Neuron (in vitro differentiated cells): ENCODE measurements at regions not wholly inside any gene's neighbourhood (a gene's known extent, or its start where the extent isn't known, plus 50 kb on each side); places are given as distances from the start of the nearest gene placed in this dataset.

Experiments used
- H2AFZ ChIP-seq: one replicate; pipeline ENCODE4 v1.6.1; 2013; ENCODE audit warnings: low read depth, mild to moderate bottlenecking, inconsistent platforms, low read length, moderate library complexity
- H3K27me3 ChIP-seq: one replicate; pipeline ENCODE4 v1.6.1; 2013; ENCODE audit warnings: low read length; ENCODE audit not compliant: insufficient read depth
- H3K36me3 ChIP-seq: one replicate; pipeline ENCODE4 v1.6.1; 2013; ENCODE audit warnings: low read length; ENCODE audit not compliant: insufficient read depth
- H3K4me1 ChIP-seq: one replicate; pipeline ENCODE4 v1.6.1; 2013; ENCODE audit warnings: low read length; ENCODE audit not compliant: insufficient read depth
- H3K4me3 ChIP-seq: 2 replicates; pipeline ENCODE4 v1.5.1; 2013; ENCODE audit warnings: mild to moderate bottlenecking, low read length, moderate library complexity
- H3K9me3 ChIP-seq: one replicate; pipeline ENCODE4 v1.6.1; 2013; ENCODE audit warnings: low read length

- Histone ChIP-seq H3K36me3 (no peaks in the 10 kb centered on the region), H2AFZ (peak overlapping the region; percentile 18), H3K4me3 (peak overlapping the region; percentile 43), H3K27me3 (no peaks in the 10 kb centered on the region), H3K4me1 (peaks cover 74% of the 10 kb centered on the region), H3K9me3 (no peaks in the 10 kb centered on the region)
Measured at GRCh38 chr16:73545290-73545689, 497.4 kb upstream of the ZFHX3 start.

- H3K9me3 ChIP-seq, result no peaks in the 10 kb centered on the region
- peak overlapping the region; percentile 43 for H3K4me3 ChIP-seq
- no peaks in the 10 kb centered on the region for H3K27me3 ChIP-seq
- peak overlapping the region; percentile 18 for H2AFZ ChIP-seq
- H3K36me3 ChIP-seq, result no peaks in the 10 kb centered on the region
- H3K4me1 ChIP-seq, result peaks cover 70% of the 10 kb centered on the region
Measured at GRCh38 chr16:73544826-73545225, 496.9 kb upstream of the ZFHX3 start.

GRCh38 chr16:73543970-73544599, 496.2 kb upstream of the ZFHX3 start:
- Histone ChIP-seq H3K9me3 (no peaks in the 10 kb centered on the region), H3K4me1 (peaks cover 63% of the 10 kb centered on the region), H2AFZ (peak overlapping the region; percentile 19), H3K36me3 (no peaks in the 10 kb centered on the region), H3K4me3 (peak overlapping the region; percentile 43), H3K27me3 (no peaks in the 10 kb centered on the region)

GRCh38 chr16:73543331-73543969, 495.5 kb upstream of the ZFHX3 start:
- Histone ChIP-seq H2AFZ (peak overlapping the region; percentile 19), H3K4me1 (peaks cover 56% of the 10 kb centered on the region), H3K4me3 (peak overlapping the region; percentile 43), H3K9me3 (no peaks in the 10 kb centered on the region), H3K27me3 (no peaks in the 10 kb centered on the region), H3K36me3 (no peaks in the 10 kb centered on the region)

- Histone ChIP-seq H3K27me3 (no peaks in the 10 kb centered on the region), H3K4me1 (peaks cover 51% of the 10 kb centered on the region), H3K4me3 (no peak overlapping the region), H3K9me3 (no peaks in the 10 kb centered on the region), H3K36me3 (no peaks in the 10 kb centered on the region), H2AFZ (peak overlapping the region; percentile 19)
Measured at GRCh38 chr16:73542885-73543284, 495.0 kb upstream of the ZFHX3 start.

GRCh38 chr16:73537921-73538320, 490.0 kb upstream of the ZFHX3 start:
- Histone ChIP-seq H2AFZ (no peak overlapping the region), H3K36me3 (no peaks in the 10 kb centered on the region)

GRCh38 chr16:73536931-73537330, 489.0 kb upstream of the ZFHX3 start:
- no peak overlapping the region for H2AFZ ChIP-seq
- H3K27me3 ChIP-seq, result no peaks in the 10 kb centered on the region
- no peaks in the 10 kb centered on the region for H3K4me1 ChIP-seq
- peaks cover 6% of the 10 kb centered on the region for H3K9me3 ChIP-seq
- no peak overlapping the region for H3K4me3 ChIP-seq
- H3K36me3 ChIP-seq, result no peaks in the 10 kb centered on the region

More at GRCh38 chr16:73537921-73538320, 490.0 kb upstream of the ZFHX3 start:
- no peaks in the 10 kb centered on the region for H3K27me3 ChIP-seq
- H3K4me1 ChIP-seq, result peaks cover 4% of the 10 kb centered on the region
- H3K4me3 ChIP-seq, result no peak overlapping the region
- H3K9me3 ChIP-seq, result peaks cover 6% of the 10 kb centered on the region

- Histone ChIP-seq H3K4me1 (no peaks in the 10 kb centered on the region), H3K36me3 (no peaks in the 10 kb centered on the region), H3K9me3 (peaks cover 6% of the 10 kb centered on the region), H2AFZ (no peak overlapping the region), H3K4me3 (no peak overlapping the region), H3K27me3 (no peaks in the 10 kb centered on the region)
Measured at GRCh38 chr16:73531021-73531420, 483.1 kb upstream of the ZFHX3 start.

GRCh38 chr16:73530529-73530928, 482.6 kb upstream of the ZFHX3 start:
- Histone ChIP-seq H2AFZ (no peak overlapping the region), H3K27me3 (no peaks in the 10 kb centered on the region), H3K9me3 (peaks cover 6% of the 10 kb centered on the region), H3K36me3 (no peaks in the 10 kb centered on the region), H3K4me1 (no peaks in the 10 kb centered on the region), H3K4me3 (no peak overlapping the region)

GRCh38 chr16:73529303-73530012, 481.5 kb upstream of the ZFHX3 start:
- no peak overlapping the region for H2AFZ ChIP-seq
- H3K27me3 ChIP-seq, result no peaks in the 10 kb centered on the region

GRCh38 chr16:73527187-73527586, 479.3 kb upstream of the ZFHX3 start:
- no peaks in the 10 kb centered on the region for H3K27me3 ChIP-seq
- no peak overlapping the region for H3K4me3 ChIP-seq
- H2AFZ ChIP-seq, result no peak overlapping the region
- no peaks in the 10 kb centered on the region for H3K36me3 ChIP-seq
- H3K9me3 ChIP-seq, result no peaks in the 10 kb centered on the region
- H3K4me1 ChIP-seq, result no peaks in the 10 kb centered on the region

More at GRCh38 chr16:73529303-73530012, 481.5 kb upstream of the ZFHX3 start:
- H3K4me1 ChIP-seq, result no peaks in the 10 kb centered on the region
- no peaks in the 10 kb centered on the region for H3K36me3 ChIP-seq
- peaks cover 3% of the 10 kb centered on the region for H3K9me3 ChIP-seq
- no peak overlapping the region for H3K4me3 ChIP-seq

- Histone ChIP-seq H3K4me1 (no peaks in the 10 kb centered on the region), H2AFZ (no peak overlapping the region), H3K9me3 (no peaks in the 10 kb centered on the region), H3K27me3 (no peaks in the 10 kb centered on the region), H3K36me3 (no peaks in the 10 kb centered on the region), H3K4me3 (no peak overlapping the region)
Measured at GRCh38 chr16:73526011-73526804, 478.3 kb upstream of the ZFHX3 start.

GRCh38 chr16:73523209-73523608, 475.3 kb upstream of the ZFHX3 start:
- no peaks in the 10 kb centered on the region for H3K27me3 ChIP-seq
- H3K4me3 ChIP-seq, result no peak overlapping the region
- no peaks in the 10 kb centered on the region for H3K4me1 ChIP-seq
- H3K9me3 ChIP-seq, result no peaks in the 10 kb centered on the region
- H2AFZ ChIP-seq, result no peak overlapping the region
- no peaks in the 10 kb centered on the region for H3K36me3 ChIP-seq
